ENCODE measurements at regions not wholly inside any gene's neighbourhood (a gene's known extent, or its start where the extent isn't known, plus 50 kb on each side); places are given as distances from the start of the nearest gene placed in this dataset.

- TF ChIP-seq CTCF (IDR thresholded peaks at IDR 0.05; ENCODE audit: poor library complexity), result no peak
- no peak for TF ChIP-seq EZH2 (IDR thresholded peaks at IDR 0.05; ENCODE audit: borderline replicate concordance)
- TF ChIP-seq EZH2phosphoT487 (IDR thresholded peaks at IDR 0.05; ENCODE audit: low read depth, severe bottlenecking, unreplicated experiment), result no peak
Measured at GRCh38 chr3:110165753-110166152, 828.4 kb upstream of the DPPA4 start.
